Esophagus mucosa (tissue), 1 donor: ENCODE measurements at regions not wholly inside any gene's neighbourhood (a gene's known extent, or its start where the extent isn't known, plus 50 kb on each side); places are given as distances from the start of the nearest gene placed in this dataset.
"Not testable (repeated sequence)": the region's sequence is repeated elsewhere in the genome, so short reads cannot be mapped to it uniquely, and the experiment has no call there.

Experiments used
- ATAC-seq: fragments of 200-7000 bp; cut with Tn5 transposase; one replicate; pipeline ENCODE4 v1.9.1; 2020
- donor health status: DM: yes; HTN: yes; CAD: no.

GRCh38 chr7:4319280-4319679, 362.8 kb upstream of the FOXK1 start:
- ATAC-seq, result no peak

GRCh38 chr7:4325732-4326131, 356.4 kb upstream of the FOXK1 start:
- no peak for ATAC-seq

GRCh38 chr7:4331711-4332110, 350.4 kb upstream of the FOXK1 start:
- ATAC-seq, result no peak

- no peak for ATAC-seq
Observed at GRCh38 chr7:4338556-4338955, 343.5 kb upstream of the FOXK1 start.

- no peak for ATAC-seq
Observed at GRCh38 chr7:4343272-4344247, 338.5 kb upstream of the FOXK1 start.

GRCh38 chr7:4345004-4345403, 337.1 kb upstream of the FOXK1 start:
- ATAC-seq, result no peak

- no peak for ATAC-seq
Observed at GRCh38 chr7:4352069-4352468, 330.0 kb upstream of the FOXK1 start.

- no peak for ATAC-seq
Observed at GRCh38 chr7:4361774-4362173, 320.3 kb upstream of the FOXK1 start.

- ATAC-seq, result no peak
Observed at GRCh38 chr7:4383584-4383983, 298.5 kb upstream of the FOXK1 start.

- ATAC-seq, result no peak
Observed at GRCh38 chr7:4386190-4386589, 295.9 kb upstream of the FOXK1 start.

- not testable (repeated sequence) for ATAC-seq
Observed at GRCh38 chr7:4391103-4391502, 291.0 kb upstream of the FOXK1 start.

GRCh38 chr7:4394736-4395135, 287.4 kb upstream of the FOXK1 start:
- ATAC-seq, result no peak

GRCh38 chr7:4399121-4399520, 283.0 kb upstream of the FOXK1 start:
- no peak for ATAC-seq

GRCh38 chr7:4399596-4399995, 282.5 kb upstream of the FOXK1 start:
- ATAC-seq, result no peak

GRCh38 chr7:4406288-4407058, 275.6 kb upstream of the FOXK1 start:
- peak; percentile 73 for ATAC-seq

- ATAC-seq, result no peak
Observed at GRCh38 chr7:4409946-4410345, 272.1 kb upstream of the FOXK1 start.

- no peak for ATAC-seq
Observed at GRCh38 chr7:4416396-4417056, 265.6 kb upstream of the FOXK1 start.

GRCh38 chr7:4428526-4428925, 253.6 kb upstream of the FOXK1 start:
- no peak for ATAC-seq

- ATAC-seq, result no peak
Observed at GRCh38 chr7:4430227-4430626, 251.9 kb upstream of the FOXK1 start.

- no peak for ATAC-seq
Observed at GRCh38 chr7:4434306-4434705, 247.8 kb upstream of the FOXK1 start.

- no peak for ATAC-seq
Observed at GRCh38 chr7:4436361-4436895, 245.7 kb upstream of the FOXK1 start.

- no peak for ATAC-seq
Observed at GRCh38 chr7:4436936-4437335, 245.2 kb upstream of the FOXK1 start.

- ATAC-seq, result no peak
Observed at GRCh38 chr7:4437916-4438315, 244.2 kb upstream of the FOXK1 start.
